A673 (cell line): ENCODE measurements at regions not wholly inside any gene's neighbourhood (a gene's known extent, or its start where the extent isn't known, plus 50 kb on each side); places are given as distances from the start of the nearest gene placed in this dataset.

ENCODE experiments used
- BruUV-seq: library from RNA; stranded (reverse); fragments of 400-500 nt; replicated peaks from 2 replicates; lab custom pipeline; 2021; lab: Mats Ljungman, UMichigan
- CTCF ChIA-PET: fragments of 300-600 bp; sonication (Branson Sonifier 250); formaldehyde crosslinking; loops from one replicate; lab custom pipeline; 2022; ENCODE audit warnings: antibody characterized with exemption; lab: Charles Lee
- POLR2A ChIA-PET: fragments of 300-600 bp; sonication (Branson Sonifier 250); formaldehyde crosslinking; loops from one replicate; lab custom pipeline; 2022; ENCODE audit warnings: antibody characterized with exemption; ENCODE audit not compliant: low non-redundant PET; lab: Charles Lee
- DNase-seq: peaks from one replicate; pipeline ENCODE4 v3.0.0-alpha.2; 2015; ENCODE audit warnings: low spot score
- H3K27ac ChIP-seq: fragments of 200-600 bp; sonication (generic); 2 replicates; pipeline ENCODE4 v1.5.1; 2016; ENCODE audit warnings: mixed run types, low read depth, mild to moderate bottlenecking, mixed read lengths, antibody characterized with exemption, low read length; ENCODE audit not compliant: poor library complexity, severe bottlenecking
- H3K27me3 ChIP-seq: fragments of 200-600 bp; sonication (generic); replicated peaks from 2 replicates; pipeline ENCODE4 v1.6.1; 2017; ENCODE audit warnings: mixed run types, low read depth, mild to moderate bottlenecking, mixed read lengths, antibody characterized with exemption, low read length; ENCODE audit not compliant: insufficient read depth, poor library complexity
- H3K36me3 ChIP-seq: fragments of 200-600 bp; sonication (generic); 2 replicates; pipeline ENCODE4 v1.6.1; 2016; ENCODE audit warnings: mixed run types, mild to moderate bottlenecking, mixed read lengths, antibody characterized with exemption, low read length; ENCODE audit not compliant: insufficient read depth, poor library complexity, severe bottlenecking
- H3K4me1 ChIP-seq: fragments of 200-600 bp; sonication (generic); 2 replicates; pipeline ENCODE4 v1.6.1; 2017; ENCODE audit warnings: mixed run types, mild to moderate bottlenecking, mixed read lengths, antibody characterized with exemption, low read length; ENCODE audit not compliant: insufficient read depth, poor library complexity, severe bottlenecking
- H3K4me3 ChIP-seq: fragments of 200-600 bp; sonication (generic); 2 replicates; pipeline ENCODE4 v1.5.1; 2016; ENCODE audit warnings: low read depth, mixed run types, mild to moderate bottlenecking, mixed read lengths, low read length; ENCODE audit not compliant: poor library complexity, severe bottlenecking
- H3K9me3 ChIP-seq: fragments of 200-600 bp; sonication (generic); 2 replicates; pipeline ENCODE4 v1.6.1; 2016; ENCODE audit warnings: mixed run types, low read depth, mild to moderate bottlenecking, mixed read lengths, antibody characterized with exemption, low read length; ENCODE audit not compliant: poor library complexity, severe bottlenecking
- EZH2 ChIP-seq: fragments of 200-600 bp; sonication (generic); IDR thresholded peaks from 2 replicates; pipeline ENCODE4 v1.6.1; 2017; ENCODE audit warnings: borderline replicate concordance, low read depth, mild to moderate bottlenecking, mixed read lengths, antibody characterized with exemption, low read length; ENCODE audit not compliant: poor library complexity, severe bottlenecking
- intact Hi-C: fragments of 100-400 bp; cut with micrococcal nuclease; formaldehyde crosslinking; loops from one replicate; pipeline ENCODE4 v1.10.0; 2022; ENCODE audit not compliant: unreplicated experiment
- TF ChIP-seq, protein P1 (sequence below): fragments of 300-800, 200-600 bp; sonication (generic); conservative IDR thresholded peaks from 2 replicates; pipeline ENCODE4 v1.5.1; 2017; ENCODE audit warnings: low read depth, mild to moderate bottlenecking, antibody characterized with exemption, low read length, moderate library complexity, mixed read lengths

DNA sequence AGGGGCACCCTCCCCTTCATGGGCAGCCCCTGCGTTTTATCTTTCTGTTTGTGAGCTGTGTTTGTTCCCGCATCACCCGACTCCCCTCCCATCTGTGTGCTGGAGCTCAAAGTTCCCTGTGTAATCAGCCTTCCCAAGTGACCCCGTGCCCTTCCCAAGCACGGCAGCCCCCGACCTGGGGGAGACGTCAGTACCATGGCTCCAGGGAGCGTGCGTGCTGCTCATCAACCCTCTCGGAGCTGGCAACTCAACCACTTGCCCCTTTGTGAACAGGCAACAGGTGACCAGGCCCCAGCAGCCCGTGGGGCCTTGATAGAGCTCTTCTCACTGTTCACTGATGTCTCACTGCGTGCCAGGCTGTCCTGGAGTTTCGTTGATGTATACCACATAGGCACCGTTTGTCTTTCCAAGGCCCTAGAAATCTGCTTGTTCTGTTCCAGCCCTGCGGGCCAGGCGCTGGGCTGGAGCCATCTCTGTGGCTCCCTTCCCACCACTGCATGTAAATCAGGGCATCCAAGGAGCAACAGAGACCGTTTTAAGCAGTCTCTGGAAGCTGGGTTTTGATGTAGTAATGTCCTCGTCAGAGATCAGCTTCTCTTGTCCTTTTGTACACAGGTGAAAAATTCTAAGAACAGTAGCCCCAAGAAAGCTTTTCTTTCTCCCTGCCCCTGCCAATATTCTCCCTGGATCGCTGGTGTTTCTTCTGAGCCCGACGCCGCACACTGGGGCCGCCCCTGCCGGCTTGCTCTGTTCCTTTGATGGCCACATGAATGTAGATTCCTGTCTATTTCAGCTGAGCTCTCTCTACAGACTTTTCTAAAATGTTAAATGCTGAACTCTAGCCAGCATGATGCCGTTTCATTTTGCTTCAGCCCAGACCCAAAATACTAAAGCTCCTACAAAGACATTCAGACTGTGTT lies 107.0 kb upstream of the PTPRM start:
- intact Hi-C loops: no loop called here
- peaks cover 23% of the 10 kb centered on the region for H3K9me3 ChIP-seq
- no peaks in the 10 kb centered on the region for H3K27me3 ChIP-seq
- no peak overlapping the region for H3K4me3 ChIP-seq
- TF ChIP-seq, protein P1, sequence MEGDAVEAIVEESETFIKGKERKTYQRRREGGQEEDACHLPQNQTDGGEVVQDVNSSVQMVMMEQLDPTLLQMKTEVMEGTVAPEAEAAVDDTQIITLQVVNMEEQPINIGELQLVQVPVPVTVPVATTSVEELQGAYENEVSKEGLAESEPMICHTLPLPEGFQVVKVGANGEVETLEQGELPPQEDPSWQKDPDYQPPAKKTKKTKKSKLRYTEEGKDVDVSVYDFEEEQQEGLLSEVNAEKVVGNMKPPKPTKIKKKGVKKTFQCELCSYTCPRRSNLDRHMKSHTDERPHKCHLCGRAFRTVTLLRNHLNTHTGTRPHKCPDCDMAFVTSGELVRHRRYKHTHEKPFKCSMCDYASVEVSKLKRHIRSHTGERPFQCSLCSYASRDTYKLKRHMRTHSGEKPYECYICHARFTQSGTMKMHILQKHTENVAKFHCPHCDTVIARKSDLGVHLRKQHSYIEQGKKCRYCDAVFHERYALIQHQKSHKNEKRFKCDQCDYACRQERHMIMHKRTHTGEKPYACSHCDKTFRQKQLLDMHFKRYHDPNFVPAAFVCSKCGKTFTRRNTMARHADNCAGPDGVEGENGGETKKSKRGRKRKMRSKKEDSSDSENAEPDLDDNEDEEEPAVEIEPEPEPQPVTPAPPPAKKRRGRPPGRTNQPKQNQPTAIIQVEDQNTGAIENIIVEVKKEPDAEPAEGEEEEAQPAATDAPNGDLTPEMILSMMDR: no peak
- TF ChIP-seq EZH2: no peak
- no peaks in the 10 kb centered on the region for H3K36me3 ChIP-seq
- ChIA-PET POLR2A (no interaction called here), CTCF (no interaction called here)
- DNase-seq: no peak
- BruUV-seq: no TSS peak
- H3K27ac ChIP-seq: no peak overlapping the region
- H3K4me1 ChIP-seq: no peaks in the 10 kb centered on the region

DNA sequence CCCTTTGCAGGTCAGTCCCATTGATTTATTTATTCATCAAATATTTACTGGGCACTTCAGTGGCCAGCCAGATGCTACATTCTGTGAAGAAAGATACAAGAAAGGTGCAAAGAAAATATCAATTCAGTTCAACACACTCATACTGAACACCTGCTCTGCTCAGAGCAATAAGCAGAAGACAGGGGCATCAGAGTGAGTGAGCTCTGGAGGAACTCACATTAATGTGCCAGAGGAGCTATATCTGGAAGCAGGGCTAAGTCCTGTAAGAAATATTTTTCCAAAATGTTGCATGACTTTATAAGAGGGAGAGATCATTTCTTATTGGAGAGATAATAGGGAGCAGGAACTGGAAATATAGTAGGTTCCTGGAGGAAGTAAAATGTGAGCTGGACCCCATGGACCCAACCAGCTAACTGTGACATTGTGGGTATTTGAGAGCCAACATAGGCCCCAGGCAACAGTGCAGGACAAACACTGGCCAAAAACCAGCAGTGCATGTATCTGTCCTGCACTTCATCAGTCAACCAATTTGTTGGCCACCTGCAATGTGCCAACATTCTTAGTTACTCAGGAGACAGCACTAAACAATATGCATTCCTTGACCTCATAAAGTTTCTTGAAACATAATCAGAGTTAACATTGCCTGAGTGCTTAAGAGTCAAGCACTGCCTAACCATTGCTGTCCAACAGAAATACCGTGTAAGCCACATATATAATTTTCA lies 102.7 kb upstream of the PTPRM start:
- TF ChIP-seq, protein P1: no peak
- TF ChIP-seq EZH2: no peak
- CTCF ChIA-PET: no interaction called here

DNA sequence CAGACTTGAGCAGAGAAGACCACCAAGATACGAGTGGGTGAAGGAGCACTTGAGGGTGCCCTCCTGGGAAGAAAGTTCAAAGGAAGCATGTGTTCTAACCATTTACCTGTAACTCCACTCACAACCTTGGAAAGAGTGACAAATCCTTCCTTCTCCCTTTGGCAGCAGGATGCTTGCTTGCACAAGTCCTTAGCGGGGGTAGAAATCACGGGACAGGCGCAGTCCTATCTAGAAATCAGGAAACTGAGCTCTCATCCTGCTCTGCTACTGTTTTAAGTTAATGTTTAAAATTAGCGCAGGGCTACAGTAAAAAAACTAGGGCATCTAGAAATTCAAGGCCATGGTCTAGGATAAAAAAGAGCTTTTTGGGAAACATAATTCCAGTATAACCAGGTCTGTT lies 100.9 kb upstream of the PTPRM start:
- ChIA-PET POLR2A (no interaction called here), CTCF (no interaction called here)

More for the DNA sequence above, 102.7 kb upstream of the PTPRM start:
- Histone ChIP-seq H3K27me3 (no peaks in the 10 kb centered on the region), H3K4me3 (no peak overlapping the region), H3K36me3 (no peaks in the 10 kb centered on the region), H3K27ac (no peak overlapping the region), H3K9me3 (peaks cover 23% of the 10 kb centered on the region), H3K4me1 (no peaks in the 10 kb centered on the region)
- DNase-seq: no peak
- POLR2A ChIA-PET: no interaction called here
- intact Hi-C loops: no loop called here
- no TSS peak for BruUV-seq

More for the DNA sequence above, 100.9 kb upstream of the PTPRM start:
- intact Hi-C loops: no loop called here
- BruUV-seq: no TSS peak
- DNase-seq: no peak
- Histone ChIP-seq H3K4me3 (no peak overlapping the region), H3K27ac (no peak overlapping the region), H3K4me1 (no peaks in the 10 kb centered on the region), H3K27me3 (no peaks in the 10 kb centered on the region), H3K36me3 (no peaks in the 10 kb centered on the region), H3K9me3 (peaks cover 23% of the 10 kb centered on the region)
- TF ChIP-seq EZH2: no peak
- TF ChIP-seq, protein P1: no peak
